ENCODE measurements at regions not wholly inside any gene's neighbourhood (a gene's known extent, or its start where the extent isn't known, plus 50 kb on each side); places are given as distances from the start of the nearest gene placed in this dataset.

GRCh38 chr4:66544281-66544680 lies 874.0 kb upstream of the EPHA5 start:
- no peak for TF ChIP-seq CTCF (IDR thresholded peaks at IDR 0.05; ENCODE audit: low read depth, low read length, poor library complexity, severe bottlenecking)
- TF ChIP-seq EZH2phosphoT487 (IDR thresholded peaks at IDR 0.05; ENCODE audit: borderline replicate concordance, low read length), result no peak
